Thyroid gland (tissue), 4 donors: ENCODE measurements at regions not wholly inside any gene's neighbourhood (a gene's known extent, or its start where the extent isn't known, plus 50 kb on each side); places are given as distances from the start of the nearest gene placed in this dataset.

ENCODE experiments used
- DNase-seq, 2 donors: peaks; one replicate each; pipeline ENCODE4 v3.0.0-alpha.2; 2019
- H3K27ac ChIP-seq, 3 donors: fragments of 200-600 bp; sonication (generic); 1 replicate in 2 of 3; 2 replicates in 1 of 3; pipeline ENCODE4 v1.5.1; 2016 to 2019; ENCODE audit warnings: mild to moderate bottlenecking in 1 of 3, moderate library complexity in 1 of 3
- H3K27me3 ChIP-seq: fragments of 200-600 bp; sonication (generic); one replicate; pipeline ENCODE4 v1.5.1; 2019
- H3K36me3 ChIP-seq, 2 donors: fragments of 200-600 bp; sonication (generic); one replicate each; pipeline ENCODE4 v1.5.1; 2016 to 2019
- H3K4me1 ChIP-seq, 2 donors: fragments of 200-600 bp; sonication (generic); one replicate each; pipeline ENCODE4 v1.5.1; 2017 to 2019
- H3K4me3 ChIP-seq, 3 donors: fragments of 200-600 bp; sonication (generic); replicated peaks in 1 of 3; 1 replicate in 2 of 3; 2 replicates in 1 of 3; pipeline ENCODE4 v1.5.1; 2016; ENCODE audit warnings: mild to moderate bottlenecking in 1 of 3
- H3K9me3 ChIP-seq: fragments of 200-600 bp; sonication (generic); one replicate; pipeline ENCODE4 v1.5.1; 2017
- CTCF ChIP-seq, 6 experiments: fragments of 200-600 bp in 3 of 6; fragments of 450-650 bp in 3 of 6; sonication (generic) in 3 of 6; IDR thresholded peaks; one replicate each; pipeline ENCODE4 v1.5.1; 2016 to 2019; ENCODE audit warnings: antibody characterized with exemption in 6 of 6, mild to moderate bottlenecking in 2 of 6, inconsistent platforms in 1 of 6, moderate library complexity in 1 of 6
- POLR2A ChIP-seq, 2 donors: fragments of 450-650 bp; IDR thresholded peaks; one replicate each; pipeline ENCODE4 v1.6.1; 2017; ENCODE audit warnings: antibody characterized with exemption in 2 of 2, mild to moderate bottlenecking in 2 of 2, moderate library complexity in 1 of 2
- WGBS, 2 donors: methylation state at CpG; one replicate each; pipeline ENCODE4 v1.1.5; 2017; 5-methylcytosine and 5-hydroxymethylcytosine counted together
- intact Hi-C: fragments of 100-400 bp; cut with DNase I; formaldehyde crosslinking; loops from one replicate; pipeline ENCODE4 v1.15.1; 2023

GRCh38 chr10:64093946-64094535, 572.8 kb downstream of the REEP3 start:
- DNase-seq = no peak
- Histone ChIP-seq H3K9me3 (no peaks in the 10 kb centered on the region), H3K4me3 (no peak overlapping the region), H3K27me3 (no peaks in the 10 kb centered on the region), H3K27ac (no peak overlapping the region), H3K4me1 (no peaks in the 10 kb centered on the region), H3K36me3 (no peaks in the 10 kb centered on the region)
- WGBS, 2 donors = 93 to 94% methylated on average over 3 of the region's 3 CpGs
- intact Hi-C loops = no loop called here
- TF ChIP-seq CTCF (IDR thresholded peaks at IDR 0.05) (no peak), POLR2A (IDR thresholded peaks at IDR 0.05) (no peak)

GRCh38 chr10:64096941-64097340, 575.7 kb downstream of the REEP3 start:
- H3K27me3 ChIP-seq = no peaks in the 10 kb centered on the region
- H3K9me3 ChIP-seq = no peaks in the 10 kb centered on the region
- H3K4me3 ChIP-seq = no peak overlapping the region
- no peak overlapping the region for H3K27ac ChIP-seq
- no peaks in the 10 kb centered on the region for H3K4me1 ChIP-seq
- DNase-seq = peak in 1 of 2 donors; percentile 5
- no peaks in the 10 kb centered on the region for H3K36me3 ChIP-seq
- intact Hi-C loops = no loop called here
- TF ChIP-seq CTCF (IDR thresholded peaks at IDR 0.05) (no peak), POLR2A (IDR thresholded peaks at IDR 0.05) (no peak)
- 54 to 60% methylated on average over 4 of the region's 4 CpGs for WGBS, 2 donors

- Histone ChIP-seq H3K36me3 (no peaks in the 10 kb centered on the region), H3K4me1 (no peaks in the 10 kb centered on the region), H3K4me3 (no peak overlapping the region), H3K9me3 (no peaks in the 10 kb centered on the region), H3K27ac (no peak overlapping the region), H3K27me3 (no peaks in the 10 kb centered on the region)
- TF ChIP-seq CTCF (IDR thresholded peaks at IDR 0.05) = no peak
- no peak for TF ChIP-seq POLR2A (IDR thresholded peaks at IDR 0.05)
- intact Hi-C loops = no loop called here
- no peak for DNase-seq
- 74 to 79% methylated on average over 9 of the region's 9 CpGs for WGBS, 2 donors
These were observed 576.4 kb downstream of the REEP3 start for GRCh38 chr10:64097391-64098122.

GRCh38 chr10:64098994-64099393, 577.8 kb downstream of the REEP3 start:
- Histone ChIP-seq H3K36me3 (no peaks in the 10 kb centered on the region), H3K27ac (no peak overlapping the region), H3K9me3 (no peaks in the 10 kb centered on the region), H3K4me1 (no peaks in the 10 kb centered on the region), H3K27me3 (no peaks in the 10 kb centered on the region), H3K4me3 (no peak overlapping the region)
- WGBS, 2 donors = 90 to 94% methylated on average over 1 of the region's 1 CpG
- intact Hi-C loops = no loop called here
- no peak for DNase-seq
- TF ChIP-seq CTCF (IDR thresholded peaks at IDR 0.05) (no peak), POLR2A (IDR thresholded peaks at IDR 0.05) (no peak)

- Histone ChIP-seq H3K27ac (no peak overlapping the region), H3K9me3 (no peaks in the 10 kb centered on the region), H3K27me3 (no peaks in the 10 kb centered on the region), H3K36me3 (no peaks in the 10 kb centered on the region), H3K4me3 (no peak overlapping the region), H3K4me1 (no peaks in the 10 kb centered on the region)
- TF ChIP-seq CTCF (IDR thresholded peaks at IDR 0.05) (no peak), POLR2A (IDR thresholded peaks at IDR 0.05) (no peak)
- intact Hi-C loops = no loop called here
- DNase-seq = no peak
- WGBS, 2 donors = 59 to 62% methylated on average over 3 of the region's 3 CpGs
These were observed 580.5 kb downstream of the REEP3 start for GRCh38 chr10:64101606-64102263.
